Muscle of arm (tissue), 1 donor: ENCODE measurements at regions not wholly inside any gene's neighbourhood (a gene's known extent, or its start where the extent isn't known, plus 50 kb on each side); places are given as distances from the start of the nearest gene placed in this dataset.

Experiments used
- DNase-seq: peaks from one replicate; pipeline ENCODE4 v3.0.0-alpha.2; 2013

DNA sequence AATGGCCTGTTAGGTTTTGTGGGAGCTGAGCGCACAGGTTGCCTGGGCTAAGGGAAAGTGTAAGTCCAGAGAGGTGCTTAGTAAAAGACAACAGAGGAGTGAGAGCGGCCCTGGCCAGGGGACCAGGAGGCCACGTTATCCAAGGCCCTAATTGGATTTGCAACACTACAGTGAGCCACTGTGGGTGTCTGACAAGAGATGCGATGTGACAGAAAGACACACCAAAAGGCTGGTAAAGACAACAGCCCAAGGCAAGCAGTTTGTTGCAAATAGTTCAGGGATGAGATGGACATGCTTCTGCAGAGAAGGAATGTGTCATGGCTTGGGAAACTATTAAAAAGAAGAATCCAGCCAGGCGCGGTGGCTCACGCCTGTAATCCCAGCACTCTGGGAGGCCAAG lies 162.7 kb upstream of the KIT start:
- DNase-seq = no peak

DNA sequence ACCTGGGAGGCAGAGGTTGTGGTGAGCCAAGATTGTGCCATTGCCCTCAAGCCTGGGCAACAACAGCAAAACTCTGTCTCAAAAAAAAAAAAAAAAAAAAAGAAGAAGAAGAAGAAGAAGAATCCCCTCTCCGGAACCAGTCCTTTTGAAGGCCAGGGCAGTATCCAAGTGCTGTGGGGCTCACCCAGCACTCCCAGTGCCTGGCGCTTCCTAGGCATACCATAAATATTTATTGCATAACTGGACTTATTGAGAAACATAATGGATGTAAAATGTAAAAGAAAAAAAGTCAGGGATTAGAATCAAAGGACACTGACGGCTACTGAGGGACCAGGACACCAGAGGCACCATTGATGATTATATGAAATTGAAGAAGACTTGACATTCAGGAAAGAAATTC lies 162.1 kb upstream of the KIT start:
- DNase-seq = no peak

- no peak for DNase-seq
These were observed 161.3 kb upstream of the KIT start for GRCh38 chr4:54496412-54496811.

DNA sequence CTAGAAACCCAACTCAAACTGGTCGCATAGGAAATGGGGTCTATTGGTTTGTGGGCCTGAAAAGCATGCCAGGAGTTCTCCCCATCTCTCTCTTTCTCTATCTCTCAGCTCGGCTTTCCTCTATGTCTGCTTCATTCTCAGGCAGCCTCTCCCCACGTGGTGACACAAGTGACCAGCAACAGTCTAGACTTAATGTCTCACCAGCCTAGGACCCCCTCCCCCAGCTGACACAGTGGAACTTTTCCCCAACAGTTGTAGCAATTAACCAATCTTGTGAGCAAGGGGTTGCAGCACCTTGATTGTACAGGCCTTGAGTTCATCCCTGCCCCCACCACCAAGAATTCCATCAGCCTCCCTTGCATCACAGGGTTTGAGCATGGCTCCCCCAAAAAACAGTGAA lies 159.8 kb upstream of the KIT start:
- DNase-seq = no peak

DNA sequence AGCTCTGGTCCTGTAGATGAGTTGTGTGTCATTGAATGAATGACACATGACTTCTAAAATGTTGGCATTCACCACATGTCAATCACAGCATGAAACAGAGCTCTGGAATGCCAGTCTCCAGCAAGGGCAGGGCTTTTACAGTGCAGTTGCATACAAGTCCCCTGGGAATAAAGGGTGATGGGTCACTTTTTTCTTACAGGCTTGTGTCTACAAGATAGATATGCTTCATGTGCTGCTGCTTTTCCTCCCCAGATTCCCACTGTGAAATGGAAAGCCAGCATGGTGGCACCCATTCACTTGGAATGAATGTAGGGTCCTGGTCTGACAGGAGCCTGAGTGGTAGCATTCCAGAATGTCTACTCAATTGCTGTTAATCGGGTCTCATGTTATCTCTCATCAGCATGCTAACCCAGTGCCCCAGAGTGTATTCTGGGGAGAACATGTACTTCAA lies 159.1 kb upstream of the KIT start:
- DNase-seq = no peak

DNA sequence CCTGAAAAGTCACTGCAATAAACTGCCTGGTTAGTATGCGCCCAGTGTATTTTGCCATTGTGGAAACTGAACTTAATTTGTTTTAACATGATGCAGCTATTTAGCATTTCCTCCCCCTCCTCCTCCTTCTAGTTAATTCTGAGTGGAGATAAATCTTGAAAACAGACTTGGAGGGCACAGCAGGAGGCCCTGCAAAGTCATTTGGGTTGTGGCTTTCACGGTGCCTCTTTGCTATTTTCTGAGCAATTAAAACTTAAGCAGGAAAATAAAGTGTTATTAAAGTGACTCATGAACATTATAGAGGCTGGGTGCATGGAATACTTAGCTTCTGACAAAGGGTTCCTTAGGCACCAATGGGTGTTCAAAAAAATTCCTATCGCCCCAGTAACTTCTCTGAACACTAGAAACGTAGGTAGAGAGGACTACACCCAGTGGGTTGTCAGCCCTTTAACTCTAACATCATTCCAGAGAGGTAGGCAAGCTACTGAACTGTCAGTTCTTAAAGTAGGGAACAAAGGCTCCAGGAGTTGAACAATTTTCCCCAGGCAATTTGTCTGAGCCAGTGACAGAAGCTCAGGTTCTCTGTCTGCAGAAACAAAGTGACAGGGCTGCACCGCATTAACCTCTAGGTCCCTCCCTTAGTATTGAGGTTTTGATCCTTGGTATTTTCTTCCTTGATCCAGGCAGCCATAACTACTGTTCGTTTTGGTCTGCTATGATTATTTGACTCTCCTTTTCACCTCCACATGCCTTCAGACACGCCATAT lies 158.3 kb upstream of the KIT start:
- no peak for DNase-seq

GRCh38 chr4:54505362-54505761 lies 152.4 kb upstream of the KIT start:
- no peak for DNase-seq

GRCh38 chr4:54505996-54506395 lies 151.8 kb upstream of the KIT start:
- no peak for DNase-seq

- no peak for DNase-seq
These were observed 148.7 kb upstream of the KIT start for GRCh38 chr4:54509057-54509456.

DNA sequence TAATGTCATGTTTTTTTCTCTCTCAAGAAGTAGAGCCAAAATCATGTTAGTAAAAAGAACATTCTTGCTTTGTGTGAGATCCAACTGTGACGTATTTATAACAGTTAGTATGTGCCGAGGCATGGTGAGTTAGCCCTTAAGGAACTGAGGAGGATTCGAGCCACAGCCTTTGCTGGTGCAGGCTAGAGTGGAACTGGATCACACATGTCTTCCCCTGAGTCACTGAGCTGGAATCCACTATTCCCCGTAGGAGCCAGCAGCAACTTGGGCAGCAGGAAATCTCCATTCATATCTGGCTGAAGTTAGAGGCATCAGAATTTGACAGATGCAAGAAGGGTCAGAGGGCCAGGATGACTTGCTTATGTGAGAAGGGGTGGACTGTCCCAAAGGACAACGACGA lies 144.6 kb upstream of the KIT start:
- DNase-seq = peak; percentile 15

DNA sequence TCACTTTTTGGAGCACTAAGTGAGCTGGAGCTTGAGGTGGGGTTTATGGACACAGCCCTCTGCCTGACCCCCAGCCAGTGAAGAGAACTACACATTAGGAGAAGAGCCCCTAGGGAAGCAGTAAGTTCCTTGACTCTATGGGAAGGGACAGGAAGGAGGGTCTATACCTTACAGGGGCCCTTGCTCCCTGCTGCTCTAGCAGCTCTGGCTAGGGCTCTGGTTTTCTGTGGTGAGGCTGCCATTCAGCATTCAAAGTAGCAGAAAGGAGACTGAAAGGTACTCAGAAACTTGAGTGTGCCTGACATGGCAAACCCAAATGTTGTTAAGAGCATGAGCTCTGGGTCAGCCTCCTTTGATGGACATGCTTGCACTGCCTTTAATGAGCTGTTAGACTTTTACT lies 144.0 kb upstream of the KIT start:
- DNase-seq = no peak

- DNase-seq = no peak
These were observed 141.1 kb upstream of the KIT start for GRCh38 chr4:54516556-54517215.

DNA sequence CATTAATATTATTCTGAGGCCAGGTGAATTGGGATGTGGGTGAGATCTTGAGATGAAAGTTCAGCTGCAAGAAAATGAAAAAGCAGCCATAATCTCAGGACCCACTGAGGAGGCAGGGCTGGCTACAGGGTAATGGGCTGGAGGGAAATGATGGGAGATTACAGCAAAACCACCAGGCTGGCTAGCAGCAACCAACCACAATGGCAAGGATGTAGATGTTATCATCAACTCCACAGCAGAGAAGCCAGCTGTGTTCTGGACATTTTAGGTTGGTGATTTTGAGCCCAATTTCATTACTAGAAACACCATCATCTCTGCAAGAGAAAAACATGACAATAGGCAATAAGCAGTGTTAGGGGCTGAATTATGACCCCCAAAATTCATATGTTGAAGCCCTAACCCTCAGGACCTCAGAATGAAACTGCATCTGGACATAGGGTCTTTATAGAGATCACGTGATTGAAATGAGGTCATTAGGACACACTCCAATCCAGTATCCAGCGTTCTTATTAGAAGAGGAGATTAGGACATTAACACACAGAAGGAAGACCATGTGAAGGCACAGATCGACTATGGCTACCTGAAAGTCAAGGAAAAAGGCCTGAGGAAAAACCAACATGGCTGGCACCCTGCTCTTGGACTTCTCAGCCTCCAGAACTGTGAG lies 139.8 kb upstream of the KIT start:
- DNase-seq = no peak

DNA sequence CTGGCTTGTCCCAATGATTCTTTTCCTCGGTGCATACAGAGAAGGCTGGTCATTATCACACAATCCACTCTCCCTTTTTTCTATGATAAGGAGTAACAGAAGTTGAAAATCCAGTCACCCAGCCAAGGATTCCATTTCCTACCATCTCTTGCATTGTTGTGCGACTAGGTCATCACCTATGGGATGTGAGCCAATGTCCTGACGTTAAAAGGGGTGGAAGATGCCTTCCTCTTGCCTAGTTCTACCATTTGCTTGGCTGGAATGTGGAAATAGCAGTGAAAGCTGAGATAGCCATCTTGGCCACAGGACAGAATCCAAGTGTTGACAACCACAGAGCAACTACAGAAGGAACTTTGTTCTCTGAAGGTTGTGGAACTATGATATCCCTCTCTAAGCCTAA lies 132.2 kb upstream of the KIT start:
- DNase-seq = no peak

- DNase-seq = no peak
These were observed 131.2 kb upstream of the KIT start for GRCh38 chr4:54526560-54526959.

DNA sequence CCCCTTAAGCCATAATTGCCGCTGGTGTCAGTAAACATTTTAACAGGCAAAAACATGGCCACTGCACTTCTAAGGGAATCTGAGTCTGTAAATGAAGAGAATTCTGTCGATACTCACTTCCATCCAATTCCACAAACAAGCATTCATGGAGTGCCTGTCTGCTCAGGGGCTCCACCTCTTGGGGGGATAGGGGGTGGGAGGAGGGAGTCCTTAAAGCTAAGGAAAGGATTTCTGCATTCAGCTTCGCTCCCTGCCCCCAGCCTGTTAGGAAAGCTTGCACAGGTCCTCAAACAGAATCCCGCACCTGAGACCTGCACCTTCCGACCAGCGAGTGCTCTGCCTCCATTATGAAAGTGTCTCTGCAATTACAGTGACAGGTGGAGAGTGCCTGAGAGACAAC lies 130.2 kb upstream of the KIT start:
- DNase-seq = no peak

GRCh38 chr4:54539500-54540029 lies 118.2 kb upstream of the KIT start:
- DNase-seq = peak; percentile 47

- DNase-seq = no peak
These were observed 116.8 kb upstream of the KIT start for GRCh38 chr4:54540931-54541330.

GRCh38 chr4:54541426-54542118 lies 116.2 kb upstream of the KIT start:
- DNase-seq = no peak

- no peak for DNase-seq
These were observed 115.7 kb upstream of the KIT start for GRCh38 chr4:54542119-54542438.

DNA sequence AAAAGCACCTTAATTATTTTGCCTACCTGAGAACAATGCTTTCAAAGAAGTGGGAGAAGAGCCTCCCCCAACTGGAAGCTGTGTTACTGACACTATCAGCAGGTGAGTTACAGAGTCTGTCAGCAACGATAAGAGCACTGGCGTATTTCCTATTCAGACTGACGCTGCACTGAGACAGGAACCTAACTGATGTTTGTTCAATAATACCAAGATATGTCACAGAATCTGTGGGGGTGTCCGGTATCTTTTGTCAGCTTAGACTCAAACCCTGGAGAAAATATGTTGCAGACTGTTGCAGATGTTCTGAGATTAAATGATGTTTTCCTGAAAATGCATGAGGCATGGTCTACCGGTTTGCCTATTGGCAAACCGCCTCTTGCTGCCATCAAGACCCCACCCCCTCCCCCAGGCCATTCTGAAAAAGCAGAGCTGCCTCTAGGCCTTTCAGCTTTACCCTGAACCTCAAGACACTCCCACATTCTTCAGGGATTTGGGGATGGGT lies 115.2 kb upstream of the KIT start:
- no peak for DNase-seq

GRCh38 chr4:54543088-54543795 lies 114.5 kb upstream of the KIT start:
- DNase-seq = no peak
